KMS-11 (cell line): ENCODE measurements at regions not wholly inside any gene's neighbourhood (a gene's known extent, or its start where the extent isn't known, plus 50 kb on each side); places are given as distances from the start of the nearest gene placed in this dataset.

Experiments used
- H2AFZ ChIP-seq: fragments of 200-600 bp; sonication (generic); 2 replicates; pipeline ENCODE4 v1.6.1; 2016; ENCODE audit warnings: antibody characterized with exemption, mixed run types, low read depth
- H3K27ac ChIP-seq: fragments of 200-600 bp; sonication (generic); 2 replicates; pipeline ENCODE4 v1.6.1; 2016; ENCODE audit warnings: mild to moderate bottlenecking, mixed run types
- H3K27me3 ChIP-seq: fragments of 200-600 bp; sonication (generic); 2 replicates; pipeline ENCODE4 v1.6.1; 2017; ENCODE audit warnings: mild to moderate bottlenecking, low read depth, mixed run types, moderate library complexity; ENCODE audit not compliant: insufficient read depth
- H3K36me3 ChIP-seq: fragments of 200-600 bp; sonication (generic); 2 replicates; pipeline ENCODE4 v1.6.1; 2017; ENCODE audit warnings: mild to moderate bottlenecking, mixed run types; ENCODE audit not compliant: insufficient read depth
- H3K4me1 ChIP-seq: fragments of 200-600 bp; sonication (generic); 2 replicates; pipeline ENCODE4 v1.6.1; 2016; ENCODE audit warnings: mild to moderate bottlenecking, low read depth, mixed run types; ENCODE audit not compliant: poor library complexity, severe bottlenecking
- H3K4me2 ChIP-seq: fragments of 200-600 bp; sonication (generic); 2 replicates; pipeline ENCODE4 v1.7.0; 2016; ENCODE audit warnings: mild to moderate bottlenecking, mixed run types
- H3K4me3 ChIP-seq: fragments of 200-600 bp; sonication (generic); IDR thresholded peaks from 2 replicates; pipeline ENCODE4 v1.6.1; 2017; ENCODE audit warnings: low read depth, low read length, mixed read lengths; ENCODE audit not compliant: insufficient read depth
- H3K79me2 ChIP-seq: fragments of 200-600 bp; sonication (generic); 2 replicates; pipeline ENCODE4 v1.6.1; 2016; ENCODE audit warnings: low read depth, mixed run types; ENCODE audit not compliant: insufficient read depth
- H3K9ac ChIP-seq: fragments of 200-600 bp; sonication (generic); 2 replicates; pipeline ENCODE4 v1.6.1; 2016; ENCODE audit warnings: mild to moderate bottlenecking, mixed run types
- H4K20me1 ChIP-seq: fragments of 200-600 bp; sonication (generic); 2 replicates; pipeline ENCODE4 v1.6.1; 2016; ENCODE audit warnings: mild to moderate bottlenecking, mixed run types; ENCODE audit not compliant: insufficient read depth
- TF ChIP-seq, protein P1 (sequence below): fragments of 200-600 bp; sonication (generic); conservative IDR thresholded peaks from 2 replicates; pipeline ENCODE4 v1.6.1; 2017; ENCODE audit warnings: low read depth, mild to moderate bottlenecking, antibody characterized with exemption, low read length, moderate library complexity, mixed read lengths

GRCh38 chr5:61912559-61912958 is 393.4 kb upstream of the KIF2A start:
- Histone ChIP-seq H3K4me3 (no peak overlapping the region), H2AFZ (no peak overlapping the region), H4K20me1 (no peaks in the 10 kb centered on the region), H3K27ac (no peak overlapping the region), H3K36me3 (no peaks in the 10 kb centered on the region), H3K27me3 (no peaks in the 10 kb centered on the region), H3K9ac (no peak overlapping the region), H3K4me2 (no peak overlapping the region), H3K79me2 (no peaks in the 10 kb centered on the region), H3K4me1 (no peaks in the 10 kb centered on the region)
- TF ChIP-seq, protein P1, sequence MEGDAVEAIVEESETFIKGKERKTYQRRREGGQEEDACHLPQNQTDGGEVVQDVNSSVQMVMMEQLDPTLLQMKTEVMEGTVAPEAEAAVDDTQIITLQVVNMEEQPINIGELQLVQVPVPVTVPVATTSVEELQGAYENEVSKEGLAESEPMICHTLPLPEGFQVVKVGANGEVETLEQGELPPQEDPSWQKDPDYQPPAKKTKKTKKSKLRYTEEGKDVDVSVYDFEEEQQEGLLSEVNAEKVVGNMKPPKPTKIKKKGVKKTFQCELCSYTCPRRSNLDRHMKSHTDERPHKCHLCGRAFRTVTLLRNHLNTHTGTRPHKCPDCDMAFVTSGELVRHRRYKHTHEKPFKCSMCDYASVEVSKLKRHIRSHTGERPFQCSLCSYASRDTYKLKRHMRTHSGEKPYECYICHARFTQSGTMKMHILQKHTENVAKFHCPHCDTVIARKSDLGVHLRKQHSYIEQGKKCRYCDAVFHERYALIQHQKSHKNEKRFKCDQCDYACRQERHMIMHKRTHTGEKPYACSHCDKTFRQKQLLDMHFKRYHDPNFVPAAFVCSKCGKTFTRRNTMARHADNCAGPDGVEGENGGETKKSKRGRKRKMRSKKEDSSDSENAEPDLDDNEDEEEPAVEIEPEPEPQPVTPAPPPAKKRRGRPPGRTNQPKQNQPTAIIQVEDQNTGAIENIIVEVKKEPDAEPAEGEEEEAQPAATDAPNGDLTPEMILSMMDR: no peak

GRCh38 chr5:61915646-61916045 is 390.4 kb upstream of the KIF2A start:
- Histone ChIP-seq H3K79me2 (no peaks in the 10 kb centered on the region), H4K20me1 (no peaks in the 10 kb centered on the region), H3K4me2 (no peak overlapping the region), H2AFZ (no peak overlapping the region), H3K27ac (no peak overlapping the region), H3K4me1 (no peaks in the 10 kb centered on the region), H3K36me3 (no peaks in the 10 kb centered on the region), H3K27me3 (no peaks in the 10 kb centered on the region), H3K4me3 (no peak overlapping the region), H3K9ac (no peak overlapping the region)
- TF ChIP-seq, protein P1: no peak

- TF ChIP-seq, protein P1: no peak
- Histone ChIP-seq H2AFZ (no peak overlapping the region), H3K4me2 (no peak overlapping the region), H3K79me2 (no peaks in the 10 kb centered on the region), H3K36me3 (no peaks in the 10 kb centered on the region), H3K4me1 (no peaks in the 10 kb centered on the region), H3K9ac (no peak overlapping the region), H3K27me3 (no peaks in the 10 kb centered on the region), H3K27ac (no peak overlapping the region), H3K4me3 (no peak overlapping the region), H4K20me1 (no peaks in the 10 kb centered on the region)
These were observed 389.1 kb upstream of the KIF2A start for GRCh38 chr5:61916621-61917620.

GRCh38 chr5:61918611-61919010 is 387.4 kb upstream of the KIF2A start:
- Histone ChIP-seq H3K27ac (no peak overlapping the region), H3K4me3 (no peak overlapping the region), H2AFZ (no peak overlapping the region), H3K27me3 (no peaks in the 10 kb centered on the region), H3K4me1 (no peaks in the 10 kb centered on the region), H3K36me3 (no peaks in the 10 kb centered on the region), H3K79me2 (no peaks in the 10 kb centered on the region), H3K4me2 (no peak overlapping the region), H3K9ac (no peak overlapping the region), H4K20me1 (no peaks in the 10 kb centered on the region)
- TF ChIP-seq, protein P1: no peak
